Natural killer cell (primary cell): ENCODE measurements at regions not wholly inside any gene's neighbourhood (a gene's known extent, or its start where the extent isn't known, plus 50 kb on each side); places are given as distances from the start of the nearest gene placed in this dataset.
"Not testable (repeated sequence)": the region's sequence is repeated elsewhere in the genome, so short reads cannot be mapped to it uniquely, and the experiment has no call there.

ENCODE experiments used
- ATAC-seq, 3 donors: fragments of 150-1000 bp in 2 of 3; fragments of 200-7000 bp in 1 of 3; cut with Tn5 transposase; 1 replicate in 1 of 3; 2 replicates in 2 of 3; pipeline ENCODE4 v1.10.0; 2021; ENCODE audit warnings: mild to moderate bottlenecking in 2 of 3, moderate library complexity in 2 of 3
- DNase-seq, 2 donors: peaks; one replicate each; pipeline versions ENCODE4 v3.0.0 to v3.0.0-alpha.2; 2013 to 2021; ENCODE audit warnings: mixed read lengths in 1 of 2
- H3K27ac ChIP-seq: one replicate; pipeline ENCODE4 v1.5.1; 2013; ENCODE audit warnings: mild to moderate bottlenecking, low read length
- H3K27me3 ChIP-seq: one replicate; pipeline ENCODE4 v1.6.1; 2013; ENCODE audit warnings: low read length; ENCODE audit not compliant: control insufficient read depth, insufficient read depth
- H3K36me3 ChIP-seq: one replicate; pipeline ENCODE4 v1.6.1; 2013; ENCODE audit warnings: low read length; ENCODE audit not compliant: control insufficient read depth, insufficient read depth
- H3K4me1 ChIP-seq: one replicate; pipeline ENCODE4 v1.6.1; 2013; ENCODE audit warnings: low read length; ENCODE audit not compliant: control insufficient read depth, insufficient read depth
- H3K4me3 ChIP-seq: one replicate; pipeline ENCODE4 v1.5.1; 2013; ENCODE audit warnings: low read length
- H3K9me3 ChIP-seq: one replicate; pipeline ENCODE4 v1.6.1; 2013; ENCODE audit warnings: low read length; ENCODE audit not compliant: control insufficient read depth, insufficient read depth
- H3K27ac Mint-ChIP-seq, 2 donors: one replicate each; pipeline ENCODE4 v1.8.0; 2022; ENCODE audit warnings: mild to moderate bottlenecking in 2 of 2, mixed read lengths in 2 of 2, moderate library complexity in 1 of 2
- H3K27me3 Mint-ChIP-seq, 2 donors: one replicate each; pipeline ENCODE4 v1.8.0; 2022; ENCODE audit warnings: low read depth in 2 of 2, mixed read lengths in 2 of 2
- H3K36me3 Mint-ChIP-seq: one replicate; pipeline ENCODE4 v1.8.0; 2022; ENCODE audit warnings: mixed read lengths
- H3K4me1 Mint-ChIP-seq, 2 donors: one replicate each; pipeline ENCODE4 v1.8.0; 2022; ENCODE audit warnings: mixed read lengths in 2 of 2
- H3K4me3 Mint-ChIP-seq: one replicate; pipeline ENCODE4 v1.8.0; 2022; ENCODE audit warnings: mild to moderate bottlenecking, moderate library complexity, mixed read lengths
- H3K9me3 Mint-ChIP-seq, 2 donors: one replicate each; pipeline ENCODE4 v1.8.0; 2022; ENCODE audit warnings: mixed read lengths in 2 of 2
- WGBS: methylation state at CpG from one replicate; pipeline ENCODE4 v1.1.7; 2013; ENCODE audit warnings: missing lambda C conversion rate; ENCODE audit not compliant: insufficient coverage; 5-methylcytosine and 5-hydroxymethylcytosine counted together
- intact Hi-C: fragments of 100-400 bp; cut with micrococcal nuclease; formaldehyde crosslinking; loops from one replicate; pipeline ENCODE4 v1.14.2; 2022
- TF ChIP-seq, protein P1 (sequence below): fragments of 200-600 bp; IDR thresholded peaks from one replicate; pipeline ENCODE4 v1.8.0; 2022; ENCODE audit warnings: antibody characterized with exemption

DNA sequence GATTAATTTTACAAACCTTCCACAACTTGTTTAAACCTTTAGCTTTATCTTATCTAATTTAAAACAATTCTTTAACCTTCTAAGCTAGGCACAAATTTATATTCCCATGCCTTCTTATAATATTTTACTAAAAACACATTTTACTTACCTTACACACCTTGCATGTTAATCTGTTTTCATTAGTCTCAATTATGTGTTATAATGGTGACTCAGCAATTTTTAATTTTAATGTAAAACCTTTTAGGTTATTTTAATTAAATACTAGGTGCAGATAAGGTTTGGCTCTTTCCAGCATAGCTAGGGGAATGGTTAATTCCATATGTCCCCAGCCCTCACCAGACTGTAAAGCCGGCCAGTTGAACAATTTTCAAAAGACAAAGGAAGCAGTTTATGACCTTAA is 264.6 kb upstream of the SGO1 start:
- Histone ChIP-seq H3K4me3 (no peak overlapping the region), H3K27me3 (no peaks in the 10 kb centered on the region), H3K9me3 (peaks cover 3% of the 10 kb centered on the region), H3K27ac (no peak overlapping the region), H3K4me1 (no peaks in the 10 kb centered on the region), H3K36me3 (no peaks in the 10 kb centered on the region)
- H3K4me1 Mint-ChIP-seq, result no peaks in the 10 kb centered on the region
- H3K27me3 Mint-ChIP-seq, result no peaks in the 10 kb centered on the region
- H3K27ac Mint-ChIP-seq, result no peak overlapping the region
- no peaks in the 10 kb centered on the region for H3K36me3 Mint-ChIP-seq
- intact Hi-C loops, result no loop called here
- TF ChIP-seq, protein P1, sequence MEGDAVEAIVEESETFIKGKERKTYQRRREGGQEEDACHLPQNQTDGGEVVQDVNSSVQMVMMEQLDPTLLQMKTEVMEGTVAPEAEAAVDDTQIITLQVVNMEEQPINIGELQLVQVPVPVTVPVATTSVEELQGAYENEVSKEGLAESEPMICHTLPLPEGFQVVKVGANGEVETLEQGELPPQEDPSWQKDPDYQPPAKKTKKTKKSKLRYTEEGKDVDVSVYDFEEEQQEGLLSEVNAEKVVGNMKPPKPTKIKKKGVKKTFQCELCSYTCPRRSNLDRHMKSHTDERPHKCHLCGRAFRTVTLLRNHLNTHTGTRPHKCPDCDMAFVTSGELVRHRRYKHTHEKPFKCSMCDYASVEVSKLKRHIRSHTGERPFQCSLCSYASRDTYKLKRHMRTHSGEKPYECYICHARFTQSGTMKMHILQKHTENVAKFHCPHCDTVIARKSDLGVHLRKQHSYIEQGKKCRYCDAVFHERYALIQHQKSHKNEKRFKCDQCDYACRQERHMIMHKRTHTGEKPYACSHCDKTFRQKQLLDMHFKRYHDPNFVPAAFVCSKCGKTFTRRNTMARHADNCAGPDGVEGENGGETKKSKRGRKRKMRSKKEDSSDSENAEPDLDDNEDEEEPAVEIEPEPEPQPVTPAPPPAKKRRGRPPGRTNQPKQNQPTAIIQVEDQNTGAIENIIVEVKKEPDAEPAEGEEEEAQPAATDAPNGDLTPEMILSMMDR, result no peak
- DNase-seq, result no peak
- no peak overlapping the region for H3K4me3 Mint-ChIP-seq
- peaks cover 5 to 10% of the 10 kb centered on the region in 2 donors for H3K9me3 Mint-ChIP-seq
- ATAC-seq, result no peak
- WGBS, result 83% methylated on average over 1 of the region's 1 CpG

DNA sequence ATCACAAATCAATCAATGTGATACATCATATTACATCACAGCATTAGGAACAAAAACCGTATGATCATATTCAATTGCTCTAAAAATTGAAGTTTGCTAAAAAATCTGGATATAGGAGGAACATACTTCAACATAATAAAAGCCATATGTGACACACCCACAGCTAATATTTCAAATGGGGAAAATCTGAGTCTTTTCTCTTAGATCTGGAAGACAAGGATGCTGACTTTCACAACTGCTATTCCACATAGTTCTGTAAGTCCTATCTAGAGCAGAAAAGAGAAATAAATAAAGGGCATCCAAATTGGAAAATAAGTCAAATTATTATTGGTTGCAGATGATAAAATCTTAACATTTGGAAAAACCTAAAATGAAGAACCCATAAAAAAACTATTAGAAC is 256.8 kb upstream of the SGO1 start:
- Histone ChIP-seq H3K36me3 (no peaks in the 10 kb centered on the region), H3K4me1 (no peaks in the 10 kb centered on the region), H3K27ac (no peak overlapping the region), H3K9me3 (peaks cover 5% of the 10 kb centered on the region), H3K4me3 (no peak overlapping the region), H3K27me3 (no peaks in the 10 kb centered on the region)
- no peaks in the 10 kb centered on the region for H3K4me1 Mint-ChIP-seq
- H3K27ac Mint-ChIP-seq, result no peak overlapping the region
- ATAC-seq (no peak), DNase-seq (no peak)
- no peak overlapping the region for H3K4me3 Mint-ChIP-seq
- TF ChIP-seq, protein P1, result no peak
- intact Hi-C loops, result no loop called here
- H3K9me3 Mint-ChIP-seq, result peaks cover 26% of the 10 kb centered on the region in 2 donors
- no peaks in the 10 kb centered on the region for H3K27me3 Mint-ChIP-seq
- H3K36me3 Mint-ChIP-seq, result peaks cover 9% of the 10 kb centered on the region
- no CpG with 5 or more reads among the region's 1 CpG for WGBS

DNA sequence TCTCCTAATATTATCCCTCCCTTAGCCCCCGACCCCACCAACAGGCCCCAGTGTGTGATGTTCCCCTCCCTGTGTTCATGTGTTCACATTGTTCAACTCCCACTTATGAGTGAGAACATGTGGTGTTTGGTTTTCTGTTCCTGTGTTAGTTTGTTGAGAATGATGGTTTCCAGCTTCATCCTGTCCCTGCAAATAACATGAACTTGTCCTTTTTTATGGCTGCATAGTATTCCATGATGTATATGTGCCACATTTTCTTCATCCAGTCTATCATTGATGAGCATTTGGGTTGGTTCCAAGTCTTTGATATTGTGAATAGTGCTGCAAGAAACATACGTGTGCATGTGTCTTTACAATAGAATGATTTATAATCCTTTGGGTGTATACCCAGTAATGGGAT is 241.3 kb upstream of the SGO1 start:
- H3K27ac ChIP-seq, H3K27me3 Mint-ChIP-seq, H3K9me3 ChIP-seq, H3K4me3 ChIP-seq, H3K36me3 ChIP-seq, DNase-seq, ATAC-seq, H3K4me1 Mint-ChIP-seq, intact Hi-C loops, H3K27me3 ChIP-seq, H3K4me1 ChIP-seq, H3K4me3 Mint-ChIP-seq, H3K27ac Mint-ChIP-seq: not testable (repeated sequence)
- Mint-ChIP-seq H3K9me3 (peaks cover 13 to 30% of the 10 kb centered on the region in 2 donors), H3K36me3 (peaks cover 20% of the 10 kb centered on the region)
- 100% methylated on average over 1 of the region's 2 CpGs for WGBS

DNA sequence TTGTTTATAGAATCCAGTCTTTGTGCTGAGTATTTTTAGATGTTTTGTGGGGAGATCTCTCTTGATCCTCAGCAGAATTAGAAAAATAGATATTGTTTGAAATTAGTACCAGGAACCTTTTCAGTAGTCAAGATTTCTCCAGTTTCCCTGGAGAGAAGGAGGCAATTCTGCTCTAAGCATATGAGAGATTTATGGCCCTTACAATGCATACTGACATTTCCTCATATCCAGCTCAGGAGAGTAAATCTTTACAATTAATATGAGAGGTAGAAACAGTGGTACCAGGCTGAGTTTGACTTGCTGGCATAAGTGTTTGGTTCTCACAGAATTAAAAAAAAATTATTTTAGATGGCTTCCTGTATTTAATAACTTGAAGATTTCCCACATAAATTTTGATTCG is 239.1 kb upstream of the SGO1 start:
- no peak for DNase-seq
- no peak overlapping the region for H3K27ac ChIP-seq
- Mint-ChIP-seq H3K36me3 (peaks cover 6% of the 10 kb centered on the region), H3K27me3 (no peaks in the 10 kb centered on the region), H3K4me3 (no peak overlapping the region), H3K27ac (no peak overlapping the region), H3K9me3 (peaks cover 5 to 12% of the 10 kb centered on the region in 2 donors), H3K4me1 (no peaks in the 10 kb centered on the region)
- H3K4me3 ChIP-seq, result no peak overlapping the region
- H3K27me3 ChIP-seq, result no peaks in the 10 kb centered on the region
- 40% methylated on average over 1 of the region's 1 CpG for WGBS
- H3K4me1 ChIP-seq, result no peaks in the 10 kb centered on the region
- no peak for ATAC-seq
- intact Hi-C loops, result no loop called here
- H3K36me3 ChIP-seq, result no peaks in the 10 kb centered on the region
- TF ChIP-seq, protein P1, result no peak
- H3K9me3 ChIP-seq, result no peaks in the 10 kb centered on the region
